HG02938 (cell line): ENCODE measurements at regions not wholly inside any gene's neighbourhood (a gene's known extent, or its start where the extent isn't known, plus 50 kb on each side); places are given as distances from the start of the nearest gene placed in this dataset.

Experiments
- ATAC-seq: cut with Tn5 transposase; IDR thresholded peaks from one replicate; pipeline ENCODE4 v1.9.1; 2021; ENCODE audit warnings: mild to moderate bottlenecking, moderate library complexity; ENCODE audit not compliant: unreplicated experiment

- ATAC-seq, result no peak
These were observed 255.0 kb downstream of the TXNL1 start for GRCh38 chr18:56383349-56383748.

GRCh38 chr18:56382541-56382940, 255.9 kb downstream of the TXNL1 start:
- ATAC-seq, result no peak

- no peak for ATAC-seq
These were observed 257.2 kb downstream of the TXNL1 start for GRCh38 chr18:56381196-56381595.

GRCh38 chr18:56380685-56381084, 257.7 kb downstream of the TXNL1 start:
- ATAC-seq, result no peak

GRCh38 chr18:56379256-56379655, 259.1 kb downstream of the TXNL1 start:
- no peak for ATAC-seq

- ATAC-seq, result no peak
These were observed 261.2 kb downstream of the TXNL1 start for GRCh38 chr18:56377231-56377630.

- ATAC-seq, result no peak
These were observed 264.3 kb downstream of the TXNL1 start for GRCh38 chr18:56374007-56374655.

- no peak for ATAC-seq
These were observed 264.8 kb downstream of the TXNL1 start for GRCh38 chr18:56373601-56374000.

GRCh38 chr18:56368066-56368465, 270.3 kb downstream of the TXNL1 start:
- ATAC-seq, result no peak

GRCh38 chr18:56358608-56359280, 279.6 kb downstream of the TXNL1 start:
- no peak for ATAC-seq

- no peak for ATAC-seq
These were observed 284.6 kb downstream of the TXNL1 start for GRCh38 chr18:56353663-56354260.

- ATAC-seq, result no peak
These were observed 286.4 kb downstream of the TXNL1 start for GRCh38 chr18:56351911-56352500.

GRCh38 chr18:56337507-56337906, 300.9 kb downstream of the TXNL1 start:
- no peak for ATAC-seq

GRCh38 chr18:56333839-56334238, 304.6 kb downstream of the TXNL1 start:
- ATAC-seq, result no peak

- no peak for ATAC-seq
These were observed 305.2 kb downstream of the TXNL1 start for GRCh38 chr18:56333146-56333545.

GRCh38 chr18:56332371-56332770, 306.0 kb downstream of the TXNL1 start:
- no peak for ATAC-seq

- ATAC-seq, result no peak
These were observed 307.9 kb downstream of the TXNL1 start for GRCh38 chr18:56330366-56331110.

- ATAC-seq, result no peak
These were observed 308.9 kb downstream of the TXNL1 start for GRCh38 chr18:56329536-56329935.

- ATAC-seq, result no peak
These were observed 311.1 kb downstream of the TXNL1 start for GRCh38 chr18:56327191-56327885.

GRCh38 chr18:56326336-56327072, 311.9 kb downstream of the TXNL1 start:
- no peak for ATAC-seq
